Stimulated activated naive CD4-positive, alpha-beta T cell (primary cell): ENCODE measurements at regions not wholly inside any gene's neighbourhood (a gene's known extent, or its start where the extent isn't known, plus 50 kb on each side); places are given as distances from the start of the nearest gene placed in this dataset.
"Not testable (repeated sequence)": the region's sequence is repeated elsewhere in the genome, so short reads cannot be mapped to it uniquely, and the experiment has no call there.

ENCODE experiments used
- DNase-seq, 6 experiments: peaks; one replicate each; lab custom pipeline; 2025; lab: John Stamatoyannopoulos, UW

DNA sequence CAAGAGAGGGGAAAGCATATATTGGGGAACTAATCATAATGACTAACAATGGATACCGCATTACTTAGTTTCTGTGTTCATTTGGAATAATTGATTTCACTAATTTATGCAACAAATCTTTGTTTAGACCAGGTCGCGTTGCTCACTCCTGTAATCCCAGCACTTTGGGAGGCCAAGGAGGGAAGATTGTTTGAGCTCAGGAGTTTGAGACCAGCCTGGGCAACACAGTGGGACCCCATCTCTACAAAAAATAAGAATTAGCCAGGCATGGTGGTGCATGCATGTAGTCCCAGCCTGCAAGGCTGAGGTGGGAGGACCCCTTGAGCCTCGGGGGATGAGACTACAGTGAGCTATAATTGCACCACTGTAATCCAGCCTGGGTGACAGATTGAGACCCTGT is 585.7 kb upstream of the CBLB start:
- no peak for DNase-seq

DNA sequence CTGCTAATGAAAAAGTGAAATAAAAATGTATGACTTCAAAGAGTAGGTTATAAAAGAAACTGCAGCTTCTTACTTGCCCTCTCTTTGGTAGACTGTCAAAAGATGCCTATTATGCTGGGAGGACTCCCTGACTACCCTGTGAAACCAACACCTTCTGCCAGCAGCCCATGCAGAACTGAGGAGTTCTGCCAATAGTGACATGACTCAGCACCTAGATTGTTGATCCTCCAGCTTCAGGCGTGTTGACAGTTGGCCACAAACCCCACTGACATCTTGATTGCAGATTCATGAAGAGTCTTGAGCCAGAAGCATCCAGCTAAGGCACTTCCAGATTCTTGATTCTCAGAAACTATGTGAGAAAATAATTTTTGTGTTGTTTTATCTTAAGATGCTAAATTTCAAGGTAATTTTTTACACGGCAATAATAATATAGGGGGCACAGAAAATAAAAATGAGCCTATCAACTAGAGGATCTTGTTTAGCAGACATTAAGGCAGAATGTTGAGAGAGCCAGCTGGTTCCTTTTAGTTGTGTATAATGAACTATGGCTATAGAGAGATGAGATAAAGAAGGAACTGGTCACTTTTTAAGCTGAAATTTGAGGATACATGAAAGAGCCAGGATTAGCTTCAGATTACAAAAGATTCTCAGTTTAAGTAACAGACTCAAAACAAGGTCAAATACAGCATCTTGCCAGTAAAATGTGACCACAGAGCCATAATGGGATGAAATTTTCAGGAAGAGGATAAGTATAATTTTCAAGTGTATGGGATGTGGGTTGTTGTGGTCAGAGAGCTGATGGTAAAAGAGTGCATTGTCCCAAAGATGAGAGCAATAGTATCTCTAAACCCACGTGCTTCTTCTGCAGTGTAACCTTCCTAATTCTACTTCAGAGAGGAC is 588.7 kb upstream of the CBLB start:
- DNase-seq: no peak

DNA sequence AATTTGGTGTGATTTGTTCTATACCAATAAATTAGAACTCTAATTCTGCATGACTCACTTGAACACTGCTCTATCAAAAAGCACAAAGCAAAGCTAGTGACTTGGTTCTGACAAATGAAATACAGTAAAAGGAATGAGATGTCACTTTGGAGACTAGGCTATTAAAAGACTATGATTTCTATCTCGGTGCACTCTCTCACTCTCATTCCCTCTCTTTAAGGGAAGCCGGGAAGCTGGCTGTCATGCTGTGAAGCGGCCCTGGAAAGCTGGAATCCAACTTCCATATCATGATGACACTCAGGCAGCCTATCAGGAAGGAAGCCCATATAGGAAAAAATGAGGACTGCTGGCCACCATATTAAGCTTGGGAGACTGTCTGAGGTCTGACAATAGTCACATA is 590.1 kb upstream of the CBLB start:
- DNase-seq: no peak

DNA sequence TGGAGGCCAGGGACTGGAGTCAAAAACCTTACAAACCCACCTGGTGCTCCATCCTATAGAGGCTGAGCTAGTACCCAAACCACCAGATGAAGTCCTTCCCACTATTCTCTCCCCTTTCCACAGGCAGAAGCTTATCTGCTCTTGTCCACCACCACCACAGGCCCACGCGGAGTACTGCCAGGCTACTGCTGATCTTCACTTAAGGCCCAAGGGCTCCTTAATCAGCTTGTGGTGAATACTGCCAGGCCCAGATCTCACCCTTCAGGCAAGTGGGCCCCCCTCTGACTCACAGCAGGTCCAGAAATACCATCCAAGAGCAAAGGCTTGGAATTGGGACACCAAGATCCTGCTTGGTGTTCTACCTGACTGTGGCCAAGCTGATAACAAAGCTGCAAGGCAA is 598.1 kb upstream of the CBLB start:
- DNase-seq: no peak

DNA sequence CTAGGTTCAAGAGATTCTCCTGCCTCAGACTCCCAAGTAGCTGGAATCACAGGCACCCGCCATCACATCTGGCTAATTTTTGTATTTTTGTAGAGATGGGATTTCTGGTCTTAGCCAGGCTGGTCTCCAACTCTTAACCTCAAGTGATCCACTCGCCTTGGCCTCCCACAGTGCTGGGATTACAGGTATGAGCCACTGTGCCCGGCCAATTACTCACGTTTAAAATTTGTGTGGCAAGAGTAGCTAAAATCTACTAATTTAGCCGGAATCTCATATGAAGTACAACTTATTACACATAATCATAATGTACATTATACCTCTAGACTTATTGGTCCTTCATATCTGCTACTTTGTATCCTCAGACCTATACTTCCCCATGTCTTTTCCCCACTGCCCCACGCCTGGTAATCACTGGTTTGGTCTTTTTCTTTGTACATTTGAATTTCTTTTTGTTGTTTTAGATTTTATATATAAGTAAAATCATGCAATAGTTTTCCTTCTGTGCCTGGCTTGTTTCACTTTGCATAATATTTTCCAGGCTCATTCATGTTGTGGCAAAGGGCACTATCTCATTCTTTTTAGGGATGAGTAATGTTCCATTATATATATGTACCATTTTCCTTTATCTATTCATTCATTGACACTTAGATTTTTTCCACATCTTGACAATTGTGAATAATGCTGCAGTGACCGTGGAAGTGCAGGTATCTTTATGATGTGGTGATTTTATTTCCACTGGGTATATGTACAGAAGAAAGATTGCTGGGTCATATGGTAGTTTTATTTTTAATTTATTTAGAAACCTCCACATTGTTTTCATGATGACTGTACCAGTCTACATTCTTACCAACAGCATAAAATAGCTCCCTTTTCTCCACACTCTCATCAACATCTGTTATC is 605.0 kb upstream of the CBLB start:
- DNase-seq: no peak

DNA sequence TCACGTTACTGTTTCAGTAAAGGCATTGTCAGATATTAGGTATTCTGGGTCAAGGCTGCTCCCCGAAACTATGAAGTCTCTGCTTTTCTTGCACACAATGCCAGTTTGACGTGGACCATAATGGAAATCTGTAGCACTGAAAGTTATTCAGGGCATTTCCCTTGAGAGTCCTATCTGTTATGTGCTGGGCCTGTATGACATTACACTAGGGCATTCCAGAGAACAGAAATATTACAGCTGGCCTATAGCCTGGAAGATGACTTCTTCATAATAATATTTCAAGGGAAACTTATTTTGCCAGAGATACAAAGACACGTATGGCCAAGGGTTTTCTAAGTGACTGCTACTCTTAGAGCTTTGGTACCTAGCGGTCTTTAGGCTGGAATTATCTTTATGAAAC is 613.6 kb upstream of the CBLB start:
- no peak for DNase-seq

DNA sequence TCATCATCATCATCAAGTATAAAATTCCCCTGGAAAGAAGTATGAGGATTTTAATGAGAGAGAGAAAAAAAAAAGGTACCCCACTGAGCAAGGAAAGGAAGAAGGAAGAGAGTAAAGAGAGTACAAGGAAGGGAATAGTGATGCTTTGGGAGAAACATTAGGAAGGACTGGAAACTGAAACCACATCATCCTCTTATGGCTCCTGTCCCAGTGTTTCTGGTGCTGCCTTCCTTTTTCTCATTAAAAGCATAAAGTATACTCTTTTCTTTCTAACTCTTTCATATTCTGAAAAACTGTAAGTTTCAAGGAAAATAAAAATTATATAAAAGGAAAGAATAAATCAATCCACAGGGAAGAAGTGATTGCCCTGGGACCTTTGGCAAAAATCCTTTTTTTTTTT is 616.4 kb upstream of the CBLB start:
- DNase-seq: no peak

DNA sequence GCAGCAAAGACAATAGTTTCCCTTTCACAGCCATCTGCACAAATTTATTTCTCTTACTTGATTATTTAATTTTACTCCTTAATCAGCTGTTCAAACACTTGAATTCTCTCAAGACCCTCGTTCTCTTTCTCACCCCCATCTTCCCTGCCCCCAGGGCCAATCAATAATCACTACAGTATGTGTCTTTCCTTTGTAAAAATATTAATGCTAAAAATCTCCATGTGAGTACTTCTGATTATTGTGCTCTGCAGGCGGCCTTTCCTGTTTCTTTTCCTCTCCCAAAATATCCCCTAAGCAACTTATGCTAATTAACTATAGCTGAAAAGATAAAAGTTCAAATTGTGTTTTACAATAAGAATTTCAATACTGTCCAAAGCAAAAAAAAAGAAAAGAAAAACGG is 617.0 kb upstream of the CBLB start:
- no peak for DNase-seq

DNA sequence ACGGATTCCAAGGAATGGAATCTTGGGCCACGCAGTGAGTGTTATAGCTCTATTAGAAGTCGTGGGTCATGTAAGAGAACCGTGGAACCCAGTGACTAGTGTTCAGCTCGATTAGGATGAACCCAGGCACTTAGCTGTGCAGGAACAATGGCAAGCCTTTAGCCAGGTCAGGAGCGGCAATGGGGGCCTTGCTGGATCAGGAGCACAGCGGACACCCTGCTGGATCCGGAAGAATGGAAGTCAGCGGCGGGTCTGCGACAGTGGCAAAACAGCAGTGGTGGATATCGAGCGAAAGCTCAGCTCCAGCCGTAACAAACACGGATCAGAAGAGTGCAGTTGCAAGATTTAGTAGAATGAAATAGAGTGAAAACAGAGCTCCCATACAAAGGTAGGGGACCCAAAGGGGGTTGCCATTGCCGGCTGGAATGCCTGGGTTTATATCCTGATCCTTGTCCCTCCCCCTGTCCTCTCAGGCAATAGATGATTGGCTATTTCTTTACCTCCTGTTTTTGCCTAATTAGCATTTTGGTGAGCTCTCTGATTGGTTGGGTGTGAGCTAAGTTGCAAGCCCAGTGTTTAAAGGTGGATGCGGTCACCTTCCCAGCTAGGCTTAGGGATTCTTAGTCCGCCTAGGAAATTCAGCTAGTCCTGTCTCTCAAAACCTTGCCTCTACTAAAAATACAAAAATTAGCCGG is 618.3 kb upstream of the CBLB start:
- not testable (repeated sequence) for DNase-seq

DNA sequence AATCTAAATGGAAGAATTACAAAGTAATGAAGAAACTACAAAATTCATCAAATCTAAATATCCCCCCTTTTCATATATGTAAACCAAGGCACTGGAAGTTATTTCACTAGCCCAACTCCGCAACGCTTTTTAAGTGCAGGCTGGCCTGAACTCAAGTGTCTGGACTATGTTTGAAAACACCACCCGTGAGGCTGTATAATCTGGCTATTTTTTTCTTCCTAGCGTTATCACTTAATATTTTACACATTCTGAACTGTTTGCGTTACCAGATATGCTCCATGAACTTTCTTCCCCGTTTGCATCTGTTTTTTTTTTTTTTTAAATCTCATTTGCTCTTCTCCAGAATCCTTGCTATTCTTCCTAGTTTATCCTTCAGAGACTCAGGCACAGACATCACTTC is 619.5 kb upstream of the CBLB start:
- no peak for DNase-seq

DNA sequence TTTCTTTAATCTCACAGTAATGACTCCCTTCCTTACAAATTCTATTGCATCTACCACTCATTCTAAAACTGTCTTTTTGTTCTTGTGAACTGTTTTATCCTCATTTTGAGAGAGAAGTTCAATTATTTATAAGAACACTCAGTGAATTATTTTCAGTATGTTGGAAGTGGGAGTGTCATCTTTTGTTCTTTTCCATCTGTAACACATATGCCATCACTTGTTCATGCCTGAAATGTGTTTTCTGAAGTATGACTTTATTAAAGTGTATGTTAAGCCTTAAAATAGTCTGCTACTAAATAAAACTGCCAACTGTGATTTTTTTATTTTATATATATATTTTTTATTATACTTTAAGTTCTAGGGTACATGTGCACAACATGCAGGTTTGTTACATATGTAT is 623.0 kb upstream of the CBLB start:
- no peak for DNase-seq

DNA sequence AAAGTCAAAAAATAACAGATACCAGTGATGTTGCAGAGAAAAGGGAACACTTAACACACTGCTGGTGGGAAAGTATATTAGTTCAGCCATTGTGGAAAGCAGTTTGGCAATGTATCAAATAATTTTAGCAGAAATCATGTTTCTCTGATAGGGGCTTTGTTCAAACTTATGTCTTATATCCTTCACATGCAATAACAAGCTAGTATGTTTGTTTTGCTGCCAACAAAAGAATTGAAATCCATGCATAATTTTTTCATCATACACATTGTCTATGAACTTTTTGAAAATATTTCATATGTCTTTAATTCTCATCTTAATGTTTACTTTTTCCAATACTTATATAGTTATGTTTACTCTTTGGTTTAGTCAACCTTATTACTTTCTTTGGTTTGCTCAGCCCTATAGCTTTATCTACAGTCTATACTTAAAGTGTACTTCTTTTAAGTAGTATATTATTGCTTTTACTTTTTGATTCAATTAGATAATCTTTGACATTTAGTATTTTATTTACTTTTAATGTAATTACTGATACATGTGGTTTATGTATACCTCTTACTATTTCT is 639.6 kb upstream of the CBLB start:
- DNase-seq: no peak

DNA sequence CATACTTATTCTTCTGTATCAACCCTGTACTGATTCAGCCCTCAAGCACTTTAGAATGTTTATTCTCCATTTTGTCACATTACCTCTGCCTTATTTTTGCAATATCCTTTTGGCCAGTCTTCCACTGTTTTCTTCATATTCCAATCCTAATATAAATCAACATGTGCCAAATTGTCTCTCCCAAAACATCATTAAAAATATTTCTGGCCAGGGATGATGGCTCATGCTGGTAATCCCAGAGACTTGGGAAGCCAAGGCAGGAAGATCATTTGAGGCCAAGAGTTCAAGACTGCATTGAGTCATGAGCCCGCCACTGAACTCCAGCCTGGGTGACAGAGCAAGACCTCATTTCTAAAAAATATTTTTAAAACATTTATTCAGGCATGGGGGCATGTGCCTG is 641.4 kb upstream of the CBLB start:
- no peak for DNase-seq

DNA sequence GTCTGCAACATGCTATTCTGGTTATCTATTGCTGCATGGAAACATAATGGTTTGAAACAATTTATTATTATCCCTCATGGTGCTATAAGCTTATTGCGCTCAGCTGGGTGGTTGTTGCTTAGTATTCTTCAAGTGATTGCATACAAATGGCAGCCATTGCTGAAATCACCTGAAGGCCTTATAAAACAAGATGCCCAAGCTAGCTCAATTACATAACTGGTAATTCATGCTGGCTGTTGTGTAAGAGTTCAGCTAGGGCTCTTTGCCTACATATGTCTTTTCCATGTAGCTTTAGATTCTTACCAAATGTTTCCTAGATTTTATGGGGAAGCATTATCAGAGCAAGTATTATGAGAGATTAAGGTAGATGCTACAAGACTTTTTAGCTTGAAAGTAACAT is 644.0 kb upstream of the CBLB start:
- no peak for DNase-seq

DNA sequence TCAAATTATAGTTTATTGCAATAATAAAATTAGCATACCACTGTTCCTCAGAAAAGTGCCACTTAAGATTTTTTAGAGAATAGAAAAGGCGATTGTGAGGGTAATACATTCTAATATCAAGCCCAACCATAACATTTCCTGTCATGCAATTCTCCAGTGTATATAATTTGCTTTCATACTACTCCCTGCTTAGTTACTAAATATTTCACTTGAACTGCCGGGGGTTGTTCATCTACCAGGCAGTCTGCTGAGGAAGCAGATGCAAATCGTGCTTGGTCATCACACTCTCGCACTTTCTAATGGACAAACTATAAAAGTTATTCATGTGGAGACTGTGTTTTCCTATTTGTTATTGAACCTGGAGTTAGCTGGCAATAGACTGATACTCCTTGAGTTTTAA is 645.6 kb upstream of the CBLB start:
- DNase-seq: no peak

DNA sequence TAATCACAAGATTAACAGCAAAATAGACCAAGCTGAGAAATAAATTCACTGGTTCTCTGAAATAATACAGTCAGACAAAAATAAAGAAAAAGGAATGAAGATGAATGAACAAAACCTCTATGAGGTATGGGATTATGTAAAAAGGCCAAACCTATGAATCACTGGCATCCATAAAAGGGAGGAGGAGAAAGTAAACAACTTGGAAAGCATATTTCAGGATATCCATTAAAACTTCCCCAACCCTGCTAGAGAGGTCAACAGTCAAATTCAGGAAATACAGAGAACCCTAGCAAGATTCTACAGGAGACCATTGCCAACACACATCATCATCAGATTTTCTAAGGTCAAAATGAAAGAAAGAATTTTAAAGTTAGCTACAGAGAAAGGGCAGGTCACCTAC is 649.7 kb upstream of the CBLB start:
- no peak for DNase-seq

DNA sequence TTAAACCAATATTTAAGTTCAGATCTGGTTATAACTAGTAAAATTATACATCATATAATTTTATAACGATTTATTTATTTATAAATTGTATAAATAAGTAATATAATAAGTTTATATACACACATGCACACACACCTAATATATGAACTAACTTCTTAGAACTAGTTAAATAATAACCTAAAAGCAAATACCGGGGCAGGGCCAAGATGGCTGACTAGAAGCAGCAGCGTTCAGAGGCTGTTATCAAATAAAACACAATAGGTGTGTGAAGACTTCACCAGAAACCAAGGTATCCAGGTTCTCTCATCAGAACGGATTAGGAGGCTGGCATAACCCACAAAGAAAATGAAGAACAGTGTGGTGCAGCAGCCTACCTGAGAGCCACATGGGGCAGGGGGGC is 653.6 kb upstream of the CBLB start:
- no peak for DNase-seq

DNA sequence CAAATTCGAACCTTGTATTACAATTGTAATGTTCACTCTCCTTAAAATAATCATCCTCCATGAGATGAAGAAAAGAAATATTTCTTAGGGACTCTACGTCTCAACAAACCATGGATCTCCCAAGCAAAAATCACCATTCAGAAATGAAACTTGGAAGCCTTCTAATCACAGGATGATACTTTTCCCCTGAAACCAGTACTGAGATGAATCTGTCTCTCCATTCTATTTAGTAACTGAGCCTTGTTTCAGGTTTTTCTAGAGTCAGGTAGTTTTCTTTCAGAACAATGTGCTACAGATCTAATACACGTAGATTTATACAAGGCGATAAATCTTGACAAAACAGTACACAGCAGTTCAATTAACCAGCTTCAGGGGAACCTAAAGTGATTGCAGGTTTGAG is 660.1 kb upstream of the CBLB start:
- DNase-seq: no peak

DNA sequence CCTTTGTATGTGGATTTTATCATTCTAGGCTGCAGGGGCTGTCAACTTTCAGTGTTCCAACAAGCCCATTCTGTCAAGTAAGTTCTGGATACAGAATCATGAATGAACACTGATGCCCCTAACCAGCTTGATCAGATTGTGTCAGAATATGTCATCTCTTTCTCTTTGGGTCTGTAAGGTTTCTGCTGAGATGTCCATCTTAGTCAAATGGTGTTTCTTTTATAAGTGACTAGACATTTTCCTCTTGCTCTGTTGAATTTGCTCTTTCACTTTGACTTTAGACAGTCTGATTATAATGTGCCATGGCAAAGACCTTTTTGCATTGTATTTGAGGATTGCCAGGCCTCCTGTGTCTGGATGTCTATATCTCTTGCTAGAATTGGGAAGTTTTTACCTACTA is 660.9 kb upstream of the CBLB start:
- DNase-seq: no peak

DNA sequence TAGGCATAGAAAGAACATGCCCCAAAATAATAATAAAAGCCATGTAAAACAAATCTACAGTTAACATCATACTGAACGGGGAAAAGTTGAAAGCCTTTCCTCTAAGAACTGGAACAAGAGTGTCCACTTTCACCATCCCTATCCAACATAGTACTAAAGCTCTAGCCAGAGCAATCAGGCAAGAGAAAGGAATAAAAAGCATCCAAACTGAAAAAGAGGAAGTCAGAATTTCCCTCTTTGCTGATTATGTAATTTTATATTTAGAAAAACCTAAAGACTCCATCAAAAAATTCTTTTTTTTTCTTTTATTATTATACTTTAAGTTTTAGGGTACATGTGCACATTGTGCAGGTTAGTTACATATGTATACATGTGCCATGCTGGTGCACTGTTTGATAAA is 661.6 kb upstream of the CBLB start:
- no peak for DNase-seq

DNA sequence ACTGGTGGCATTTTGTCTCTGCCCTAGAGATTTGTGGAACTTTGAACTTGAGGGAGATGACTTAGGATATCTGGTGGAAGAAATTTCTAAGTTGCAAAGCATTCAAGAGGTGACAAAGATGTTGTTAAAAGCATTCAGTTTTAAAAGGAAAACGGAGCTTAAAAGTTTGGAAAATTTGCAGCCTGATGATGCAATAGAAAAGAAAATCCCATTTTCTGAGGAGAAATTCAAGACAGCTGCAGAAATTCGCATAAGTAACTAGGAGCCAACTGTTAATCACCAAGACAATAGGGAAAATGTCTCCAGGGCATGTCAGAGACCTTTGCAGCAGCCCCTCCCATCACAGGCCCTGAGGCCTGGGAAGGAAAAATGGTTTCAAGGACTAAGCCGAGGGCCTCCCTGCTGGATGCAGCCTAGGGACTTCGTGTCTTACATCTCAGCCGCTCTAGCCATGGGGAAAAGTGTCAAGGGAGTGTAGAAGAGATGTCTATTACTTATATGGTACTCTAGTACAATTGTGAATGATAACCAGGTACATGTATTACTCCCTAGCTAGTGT is 663.0 kb upstream of the CBLB start:
- not testable (repeated sequence) for DNase-seq
